GM12865 (cell line): ENCODE measurements at regions not wholly inside any gene's neighbourhood (a gene's known extent, or its start where the extent isn't known, plus 50 kb on each side); places are given as distances from the start of the nearest gene placed in this dataset.

Source experiments
- DNase-seq: peaks from one replicate; pipeline ENCODE4 v3.0.0; 2010; ENCODE audit warnings: low read depth
- H3K4me3 ChIP-seq: 2 replicates; pipeline ENCODE4 v1.5.1; 2011; ENCODE audit warnings: mild to moderate bottlenecking, low read depth, low read length, control low read depth
- TF ChIP-seq, protein P1 (sequence below): IDR thresholded peaks from 2 replicates; pipeline ENCODE4 v1.5.1; 2011; ENCODE audit warnings: low read length, control low read depth, low read depth, inconsistent platforms; ENCODE audit not compliant: insufficient read depth; ENCODE audit errors: missing control alignments

DNA sequence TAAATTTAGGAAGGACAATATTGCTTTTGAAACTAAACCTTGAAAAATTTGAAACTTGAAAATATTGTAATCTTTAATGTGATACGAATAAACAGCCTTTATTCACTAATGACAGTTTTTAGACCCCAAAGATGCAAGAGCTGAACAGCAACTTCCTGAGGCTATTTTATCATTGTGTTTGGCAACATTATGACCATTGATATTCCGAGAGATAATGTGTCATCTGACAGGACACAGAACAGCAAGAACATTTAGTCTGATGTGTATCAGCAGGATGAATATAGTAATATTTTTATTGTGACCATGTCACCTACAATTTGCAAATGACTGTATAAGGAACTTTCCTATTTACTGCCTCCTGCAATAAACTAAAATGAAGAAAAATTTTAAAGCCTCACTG lies 316.0 kb downstream of the ADAM29 start:
- TF ChIP-seq, protein P1, sequence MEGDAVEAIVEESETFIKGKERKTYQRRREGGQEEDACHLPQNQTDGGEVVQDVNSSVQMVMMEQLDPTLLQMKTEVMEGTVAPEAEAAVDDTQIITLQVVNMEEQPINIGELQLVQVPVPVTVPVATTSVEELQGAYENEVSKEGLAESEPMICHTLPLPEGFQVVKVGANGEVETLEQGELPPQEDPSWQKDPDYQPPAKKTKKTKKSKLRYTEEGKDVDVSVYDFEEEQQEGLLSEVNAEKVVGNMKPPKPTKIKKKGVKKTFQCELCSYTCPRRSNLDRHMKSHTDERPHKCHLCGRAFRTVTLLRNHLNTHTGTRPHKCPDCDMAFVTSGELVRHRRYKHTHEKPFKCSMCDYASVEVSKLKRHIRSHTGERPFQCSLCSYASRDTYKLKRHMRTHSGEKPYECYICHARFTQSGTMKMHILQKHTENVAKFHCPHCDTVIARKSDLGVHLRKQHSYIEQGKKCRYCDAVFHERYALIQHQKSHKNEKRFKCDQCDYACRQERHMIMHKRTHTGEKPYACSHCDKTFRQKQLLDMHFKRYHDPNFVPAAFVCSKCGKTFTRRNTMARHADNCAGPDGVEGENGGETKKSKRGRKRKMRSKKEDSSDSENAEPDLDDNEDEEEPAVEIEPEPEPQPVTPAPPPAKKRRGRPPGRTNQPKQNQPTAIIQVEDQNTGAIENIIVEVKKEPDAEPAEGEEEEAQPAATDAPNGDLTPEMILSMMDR = no peak
- DNase-seq = no peak
- H3K4me3 ChIP-seq = no peak overlapping the region

DNA sequence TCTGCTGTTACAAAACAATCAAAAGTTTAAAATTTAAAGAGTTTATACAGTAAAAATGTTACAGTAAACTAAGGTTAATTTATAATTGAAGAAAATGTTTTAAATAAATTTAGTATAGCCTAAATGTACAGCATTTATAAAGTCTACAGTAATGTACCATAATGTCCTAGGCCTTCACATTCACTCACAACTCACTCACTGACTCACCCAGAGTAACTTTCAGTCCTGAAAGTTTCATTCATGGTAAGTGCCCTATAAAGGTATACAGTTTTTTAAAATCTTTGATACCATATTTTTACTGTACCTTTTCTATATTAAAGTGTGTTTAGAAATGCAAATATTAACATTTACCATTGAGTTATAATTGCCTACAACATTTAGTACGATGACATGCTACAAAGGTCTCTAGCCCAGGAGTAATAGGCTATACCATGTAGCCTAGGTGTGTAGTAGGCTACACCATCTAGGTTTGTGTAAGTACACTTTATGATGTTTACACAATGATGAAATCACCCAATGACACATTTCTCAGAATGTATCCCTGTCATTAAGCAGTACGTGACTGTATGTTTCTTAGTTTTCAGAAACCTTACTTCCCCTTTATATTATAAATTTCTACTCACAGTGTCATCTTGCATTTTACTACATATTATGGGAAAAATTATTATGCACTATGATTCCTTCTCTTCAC lies 320.8 kb downstream of the ADAM29 start:
- TF ChIP-seq, protein P1 = no peak
- no peak overlapping the region for H3K4me3 ChIP-seq
- DNase-seq = no peak

- DNase-seq = no peak
- TF ChIP-seq, protein P1 = no peak
- H3K4me3 ChIP-seq = no peak overlapping the region
Observed at GRCh38 chr4:175246941-175247340, 328.8 kb downstream of the ADAM29 start.

GRCh38 chr4:175252642-175253041 lies 334.5 kb downstream of the ADAM29 start:
- DNase-seq = peak; percentile 22
- TF ChIP-seq, protein P1 = peak; percentile 19
- H3K4me3 ChIP-seq = no peak overlapping the region

DNA sequence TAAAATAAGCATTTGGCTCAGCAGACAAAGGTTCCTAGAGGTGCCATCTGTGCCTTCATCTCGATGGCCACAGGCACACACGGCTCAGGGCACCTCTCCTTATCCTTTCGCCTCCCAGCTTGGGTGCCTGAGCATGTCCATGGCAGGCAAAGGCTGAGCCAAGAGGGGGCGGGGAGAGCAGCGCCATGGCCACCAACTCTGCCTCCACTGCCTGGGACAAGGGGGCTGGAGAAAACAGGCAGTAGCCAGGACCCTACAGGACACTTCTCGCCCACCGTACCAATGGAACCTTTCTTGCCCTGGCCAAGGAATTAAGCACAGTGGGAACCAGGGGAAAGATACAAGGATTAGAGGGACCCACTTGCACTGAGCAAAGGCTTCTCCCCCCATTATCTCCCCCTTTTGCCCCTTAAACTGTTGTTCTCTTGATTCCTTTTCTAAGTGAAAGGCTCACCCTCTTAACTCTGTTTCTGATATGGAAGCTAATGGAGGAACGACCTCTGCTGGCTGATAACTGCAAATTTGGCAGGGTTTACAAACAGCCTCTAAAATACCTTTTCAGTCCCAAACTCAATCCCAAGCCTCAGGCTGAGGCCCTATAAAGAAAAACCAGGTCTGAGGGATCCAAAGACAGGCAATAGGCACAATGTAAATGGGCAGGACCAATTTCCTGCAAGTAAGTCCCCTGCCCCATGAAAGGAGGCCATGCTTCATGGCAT lies 335.2 kb downstream of the ADAM29 start:
- peak; percentile 24 for DNase-seq
- TF ChIP-seq, protein P1 = no peak
- H3K4me3 ChIP-seq = no peak overlapping the region

- H3K4me3 ChIP-seq = no peak overlapping the region
Observed at GRCh38 chr4:175263537-175263936, 345.4 kb downstream of the ADAM29 start.

More at GRCh38 chr4:175263537-175263936, 345.4 kb downstream of the ADAM29 start:
- no peak for DNase-seq
- TF ChIP-seq, protein P1 = no peak
